Stimulated activated CD4-positive, alpha-beta T cell treated with anti-CD3 and anti-CD28 coated beads, TNF-alpha, amount 100 ng/mL, for 1 hour (primary cell): ENCODE measurements at regions not wholly inside any gene's neighbourhood (a gene's known extent, or its start where the extent isn't known, plus 50 kb on each side); places are given as distances from the start of the nearest gene placed in this dataset.
"Not testable (repeated sequence)": the region's sequence is repeated elsewhere in the genome, so short reads cannot be mapped to it uniquely, and the experiment has no call there.

Source experiments
- DNase-seq, 3 donors: peaks; one replicate each; pipeline ENCODE4 v3.0.0-alpha.2; 2020; ENCODE audit warnings: low read depth in 3 of 3, low spot score in 1 of 3

GRCh38 chr12:54799966-54800365, 54.4 kb upstream of the MUCL1 start:
- not testable (repeated sequence) for DNase-seq

GRCh38 chr12:54798651-54799050, 55.7 kb upstream of the MUCL1 start:
- DNase-seq = no peak

GRCh38 chr12:54796991-54797390, 57.3 kb upstream of the MUCL1 start:
- DNase-seq = no peak

GRCh38 chr12:54795644-54796043, 58.7 kb upstream of the MUCL1 start:
- DNase-seq = no peak

- no peak for DNase-seq
Observed at GRCh38 chr12:54786081-54786480, 68.2 kb upstream of the MUCL1 start.

GRCh38 chr12:54784115-54784514, 70.2 kb upstream of the MUCL1 start:
- DNase-seq = no peak

- not testable (repeated sequence) for DNase-seq
Observed at GRCh38 chr12:54777031-54777430, 77.3 kb upstream of the MUCL1 start.

GRCh38 chr12:54773593-54773992, 80.7 kb upstream of the MUCL1 start:
- DNase-seq = no peak

- no peak for DNase-seq
Observed at GRCh38 chr12:54765652-54766051, 88.7 kb upstream of the MUCL1 start.

GRCh38 chr12:54762390-54762789, 91.9 kb upstream of the MUCL1 start:
- DNase-seq = no peak

- no peak for DNase-seq
Observed at GRCh38 chr12:54759751-54760150, 94.6 kb upstream of the MUCL1 start.

GRCh38 chr12:54751493-54751892, 102.8 kb upstream of the MUCL1 start:
- no peak for DNase-seq

- DNase-seq = no peak
Observed at GRCh38 chr12:54749191-54749818, 101.1 kb upstream of the DCD start.

GRCh38 chr12:54744590-54744989, 96.4 kb upstream of the DCD start:
- DNase-seq = no peak

GRCh38 chr12:54740882-54741281, 92.7 kb upstream of the DCD start:
- DNase-seq = no peak

GRCh38 chr12:54736549-54736948, 88.4 kb upstream of the DCD start:
- no peak for DNase-seq

GRCh38 chr12:54734196-54734950, 86.2 kb upstream of the DCD start:
- DNase-seq = no peak

GRCh38 chr12:54725233-54725843, 77.2 kb upstream of the DCD start:
- no peak for DNase-seq

- peak in 1 of 3 donors; percentile 5 for DNase-seq
Observed at GRCh38 chr12:54723379-54724256, 75.5 kb upstream of the DCD start.

- no peak for DNase-seq
Observed at GRCh38 chr12:54721312-54721711, 73.1 kb upstream of the DCD start.

- DNase-seq = no peak
Observed at GRCh38 chr12:54719691-54720090, 71.5 kb upstream of the DCD start.
